ENCODE measurements at regions not wholly inside any gene's neighbourhood (a gene's known extent, or its start where the extent isn't known, plus 50 kb on each side); places are given as distances from the start of the nearest gene placed in this dataset.

GRCh38 chr3:168909260-168909659 is 754.3 kb downstream of the MECOM start:
- no peak for DNase-seq (ENCODE audit: low read depth in 1 of 2, low spot score in 1 of 2)

GRCh38 chr3:168895419-168895818 is 768.1 kb downstream of the MECOM start:
- DNase-seq (ENCODE audit: low read depth in 1 of 2, low spot score in 1 of 2) = no peak

- no peak for DNase-seq (ENCODE audit: low read depth in 1 of 2, low spot score in 1 of 2)
Measured at GRCh38 chr3:168894214-168894613, 769.3 kb downstream of the MECOM start.

- no peak for DNase-seq (ENCODE audit: low read depth in 1 of 2, low spot score in 1 of 2)
Measured at GRCh38 chr3:168889666-168890065, 773.8 kb downstream of the MECOM start.

GRCh38 chr3:168888781-168889180 is 774.7 kb downstream of the MECOM start:
- no peak for DNase-seq (ENCODE audit: low read depth in 1 of 2, low spot score in 1 of 2)

GRCh38 chr3:168885028-168885427 is 778.5 kb downstream of the MECOM start:
- no peak for DNase-seq (ENCODE audit: low read depth in 1 of 2, low spot score in 1 of 2)

- DNase-seq (ENCODE audit: low read depth in 1 of 2, low spot score in 1 of 2) = no peak
Measured at GRCh38 chr3:168884353-168884903, 779.1 kb downstream of the MECOM start.

GRCh38 chr3:168883145-168883544 is 780.4 kb downstream of the MECOM start:
- no peak for DNase-seq (ENCODE audit: low read depth in 1 of 2, low spot score in 1 of 2)

- DNase-seq (ENCODE audit: low read depth in 1 of 2, low spot score in 1 of 2) = no peak
Measured at GRCh38 chr3:168881804-168882203, 781.7 kb downstream of the MECOM start.

GRCh38 chr3:168878655-168879054 is 782.9 kb upstream of the GOLIM4 start:
- no peak for DNase-seq (ENCODE audit: low read depth in 1 of 2, low spot score in 1 of 2)

- DNase-seq (ENCODE audit: low read depth in 1 of 2, low spot score in 1 of 2) = no peak
Measured at GRCh38 chr3:168877899-168878298, 782.2 kb upstream of the GOLIM4 start.

GRCh38 chr3:168876346-168877035 is 780.8 kb upstream of the GOLIM4 start:
- no peak for DNase-seq (ENCODE audit: low read depth in 1 of 2, low spot score in 1 of 2)

- DNase-seq (ENCODE audit: low read depth in 1 of 2, low spot score in 1 of 2) = no peak
Measured at GRCh38 chr3:168872826-168873225, 777.1 kb upstream of the GOLIM4 start.

- DNase-seq (ENCODE audit: low read depth in 1 of 2, low spot score in 1 of 2) = no peak
Measured at GRCh38 chr3:168870892-168871291, 775.2 kb upstream of the GOLIM4 start.

GRCh38 chr3:168865022-168865551 is 769.4 kb upstream of the GOLIM4 start:
- no peak for DNase-seq (ENCODE audit: low read depth in 1 of 2, low spot score in 1 of 2)

GRCh38 chr3:168864107-168865021 is 768.6 kb upstream of the GOLIM4 start:
- DNase-seq (ENCODE audit: low read depth in 1 of 2, low spot score in 1 of 2) = no peak

- no peak for DNase-seq (ENCODE audit: low read depth in 1 of 2, low spot score in 1 of 2)
Measured at GRCh38 chr3:168863561-168863960, 767.8 kb upstream of the GOLIM4 start.

- no peak for DNase-seq (ENCODE audit: low read depth in 1 of 2, low spot score in 1 of 2)
Measured at GRCh38 chr3:168862466-168862865, 766.7 kb upstream of the GOLIM4 start.

GRCh38 chr3:168860592-168860991 is 764.9 kb upstream of the GOLIM4 start:
- DNase-seq (ENCODE audit: low read depth in 1 of 2, low spot score in 1 of 2) = no peak

- DNase-seq (ENCODE audit: low read depth in 1 of 2, low spot score in 1 of 2) = no peak
Measured at GRCh38 chr3:168860028-168860427, 764.3 kb upstream of the GOLIM4 start.

GRCh38 chr3:168859574-168859973 is 763.9 kb upstream of the GOLIM4 start:
- no peak for DNase-seq (ENCODE audit: low read depth in 1 of 2, low spot score in 1 of 2)

GRCh38 chr3:168859143-168859542 is 763.4 kb upstream of the GOLIM4 start:
- no peak for DNase-seq (ENCODE audit: low read depth in 1 of 2, low spot score in 1 of 2)
